ENCODE measurements at regions not wholly inside any gene's neighbourhood (a gene's known extent, or its start where the extent isn't known, plus 50 kb on each side); places are given as distances from the start of the nearest gene placed in this dataset.

DNA sequence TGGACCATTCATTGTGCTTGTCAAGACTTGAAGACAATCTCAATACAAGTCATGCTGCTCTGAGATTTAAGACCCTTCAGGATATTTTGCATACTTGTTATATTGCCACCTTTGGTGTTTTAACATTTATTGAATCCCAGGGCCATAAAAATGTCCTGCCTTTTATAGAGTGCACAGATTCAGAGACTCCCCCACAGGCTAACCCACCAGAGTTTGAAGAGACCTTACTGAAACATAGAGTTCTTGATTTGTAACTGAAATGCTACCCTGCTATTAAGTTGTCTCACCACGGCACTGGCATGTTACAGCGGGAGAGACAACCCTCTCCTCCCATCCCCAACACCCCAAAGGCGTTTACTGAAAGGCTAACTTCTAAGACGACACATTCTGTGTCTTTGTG lies 313.9 kb upstream of the USP24 start:
- no peak overlapping the region for H3K4me3 ChIP-seq
- no peaks in the 10 kb centered on the region for H3K4me1 ChIP-seq (replicated peaks)
- no peak for TF ChIP-seq CTCF (IDR thresholded peaks at IDR 0.05)
- TF ChIP-seq POLR2A (IDR thresholded peaks at IDR 0.05), result no peak
- no peak for TF ChIP-seq POLR2AphosphoS5 (IDR thresholded peaks at IDR 0.05)
- H3K36me3 ChIP-seq, result no peaks in the 10 kb centered on the region
- DNase-seq (ENCODE audit: low spot score), result no peak
- H3K9me3 ChIP-seq, result no peaks in the 10 kb centered on the region
- no peak overlapping the region for H3K27ac ChIP-seq
- H3K27me3 ChIP-seq (replicated peaks; ENCODE audit: insufficient read depth), result no peaks in the 10 kb centered on the region
- 43% methylated on average over 4 of the region's 4 CpGs for WGBS
- intact Hi-C loops (cut with DNase I), result no loop called here

- H3K9me3 ChIP-seq, result no peaks in the 10 kb centered on the region
- intact Hi-C loops (cut with DNase I), result no loop called here
- TF ChIP-seq POLR2A (IDR thresholded peaks at IDR 0.05) (no peak), POLR2AphosphoS5 (IDR thresholded peaks at IDR 0.05) (no peak), CTCF (IDR thresholded peaks at IDR 0.05) (no peak)
- no peak for DNase-seq (ENCODE audit: low spot score)
- H3K4me3 ChIP-seq, result no peak overlapping the region
- no peaks in the 10 kb centered on the region for H3K4me1 ChIP-seq (replicated peaks)
- no peaks in the 10 kb centered on the region for H3K27me3 ChIP-seq (replicated peaks; ENCODE audit: insufficient read depth)
- 94% methylated on average over 1 of the region's 1 CpG for WGBS
- H3K27ac ChIP-seq, result no peak overlapping the region
- no peaks in the 10 kb centered on the region for H3K36me3 ChIP-seq
These were observed 312.7 kb upstream of the USP24 start for GRCh38 chr1:55527831-55528230.

DNA sequence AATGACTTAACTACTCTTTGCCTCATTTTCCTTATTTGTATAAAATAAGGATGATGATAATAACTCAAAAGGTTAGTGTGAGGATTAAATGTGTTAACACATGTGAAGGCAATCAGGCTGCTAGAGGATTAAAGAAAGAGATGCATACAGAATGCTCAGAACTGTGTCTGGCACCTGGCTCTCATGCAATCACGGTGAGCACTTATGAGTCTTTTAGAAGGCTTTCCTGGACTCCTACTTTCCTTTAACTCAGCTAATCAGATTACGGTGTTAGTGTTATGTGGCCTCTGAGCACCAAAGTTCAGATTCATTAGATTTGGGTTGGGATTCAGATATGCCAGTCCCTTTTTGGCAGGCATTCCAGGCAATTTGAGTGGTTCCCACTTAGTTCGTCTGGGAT lies 311.6 kb upstream of the USP24 start:
- 79% methylated on average over 3 of the region's 3 CpGs for WGBS

DNA sequence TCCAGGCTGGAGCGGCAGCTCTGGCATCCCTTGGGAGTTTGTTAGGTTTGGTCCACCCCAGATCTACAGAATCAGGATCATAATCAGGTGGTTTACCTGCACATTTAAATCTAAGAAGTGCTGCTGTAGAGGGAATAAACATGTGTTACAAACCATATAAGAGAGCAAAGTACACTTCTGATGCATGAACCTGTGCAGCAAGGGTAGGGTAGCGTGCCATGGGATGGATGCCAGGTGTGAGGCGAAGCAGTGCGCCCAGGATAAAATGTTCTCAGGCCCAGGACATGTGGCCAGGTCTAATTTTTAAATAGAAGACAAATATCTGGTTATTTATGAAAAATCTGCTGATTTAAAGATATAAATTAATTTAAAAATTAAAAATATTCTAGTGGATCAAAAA lies 308.8 kb upstream of the USP24 start:
- DNase-seq (ENCODE audit: low spot score), result no peak
- intact Hi-C loops (cut with DNase I), result no loop called here
- TF ChIP-seq CTCF (IDR thresholded peaks at IDR 0.05) (no peak), POLR2AphosphoS5 (IDR thresholded peaks at IDR 0.05) (no peak), POLR2A (IDR thresholded peaks at IDR 0.05) (no peak)
- H3K27ac ChIP-seq, result no peak overlapping the region
- no peak overlapping the region for H3K4me3 ChIP-seq
- 96% methylated on average over 4 of the region's 4 CpGs for WGBS
- H3K9me3 ChIP-seq, result no peaks in the 10 kb centered on the region
- H3K36me3 ChIP-seq, result no peaks in the 10 kb centered on the region
- no peaks in the 10 kb centered on the region for H3K4me1 ChIP-seq (replicated peaks)
- no peaks in the 10 kb centered on the region for H3K27me3 ChIP-seq (replicated peaks; ENCODE audit: insufficient read depth)

More for the DNA sequence above, 311.6 kb upstream of the USP24 start:
- no peaks in the 10 kb centered on the region for H3K9me3 ChIP-seq
- no peak for DNase-seq (ENCODE audit: low spot score)
- H3K4me3 ChIP-seq, result no peak overlapping the region
- TF ChIP-seq POLR2A (IDR thresholded peaks at IDR 0.05) (no peak), CTCF (IDR thresholded peaks at IDR 0.05) (no peak), POLR2AphosphoS5 (IDR thresholded peaks at IDR 0.05) (no peak)
- no peaks in the 10 kb centered on the region for H3K36me3 ChIP-seq
- intact Hi-C loops (cut with DNase I), result no loop called here
- no peaks in the 10 kb centered on the region for H3K4me1 ChIP-seq (replicated peaks)
- H3K27ac ChIP-seq, result no peak overlapping the region
- H3K27me3 ChIP-seq (replicated peaks; ENCODE audit: insufficient read depth), result no peaks in the 10 kb centered on the region

- Histone ChIP-seq H3K27me3 (replicated peaks; ENCODE audit: insufficient read depth) (no peaks in the 10 kb centered on the region), H3K36me3 (no peaks in the 10 kb centered on the region), H3K9me3 (no peaks in the 10 kb centered on the region), H3K27ac (no peak overlapping the region), H3K4me3 (no peak overlapping the region), H3K4me1 (replicated peaks) (no peaks in the 10 kb centered on the region)
- no peak for DNase-seq (ENCODE audit: low spot score)
- 50% methylated on average over 2 of the region's 2 CpGs for WGBS
- no peak for TF ChIP-seq POLR2AphosphoS5 (IDR thresholded peaks at IDR 0.05)
- TF ChIP-seq CTCF (IDR thresholded peaks at IDR 0.05), result no peak
- no peak for TF ChIP-seq POLR2A (IDR thresholded peaks at IDR 0.05)
- intact Hi-C loops (cut with DNase I), result no loop called here
These were observed 307.8 kb upstream of the USP24 start for GRCh38 chr1:55522982-55523381.

All from prostate gland (tissue), 2 donors.